ENCODE measurements at regions not wholly inside any gene's neighbourhood (a gene's known extent, or its start where the extent isn't known, plus 50 kb on each side); places are given as distances from the start of the nearest gene placed in this dataset.

DNA sequence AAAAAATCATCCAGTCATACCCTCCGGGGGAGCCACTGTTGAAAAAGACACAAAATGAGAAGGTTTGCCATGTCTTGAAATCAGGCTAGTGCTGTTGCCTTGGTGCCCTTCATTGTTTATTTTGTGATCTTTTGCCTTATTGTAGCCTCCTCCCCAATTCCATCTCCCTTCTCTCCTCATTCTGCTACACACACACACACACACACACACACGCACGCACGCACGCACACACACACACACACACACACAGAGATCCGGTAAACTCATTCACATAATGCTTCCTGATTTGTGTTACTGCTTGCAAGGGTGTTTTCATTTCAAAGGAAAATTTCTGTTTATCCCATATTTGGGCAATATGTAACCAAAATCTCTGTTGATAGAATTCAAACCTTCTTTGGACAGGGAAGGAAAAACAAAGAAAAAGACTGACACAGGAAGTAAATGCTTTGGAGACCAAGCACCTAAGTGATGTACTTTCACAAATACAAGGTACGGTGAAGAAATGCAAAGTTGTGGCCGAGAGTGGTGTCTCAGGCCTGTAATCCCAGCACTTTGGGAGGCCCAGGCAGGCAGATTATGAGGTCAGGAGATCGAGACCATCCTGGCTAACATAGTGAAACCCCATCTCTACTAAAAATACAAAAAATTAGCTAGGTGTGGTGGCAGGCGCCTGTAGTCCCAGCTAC lies 141.1 kb upstream of the CDK13 start:
- TF ChIP-seq CTCF (IDR thresholded peaks at IDR 0.05) (no peak), POLR2A (IDR thresholded peaks at IDR 0.05) (no peak)
